ENCODE measurements at regions not wholly inside any gene's neighbourhood (a gene's known extent, or its start where the extent isn't known, plus 50 kb on each side); places are given as distances from the start of the nearest gene placed in this dataset.

DNA sequence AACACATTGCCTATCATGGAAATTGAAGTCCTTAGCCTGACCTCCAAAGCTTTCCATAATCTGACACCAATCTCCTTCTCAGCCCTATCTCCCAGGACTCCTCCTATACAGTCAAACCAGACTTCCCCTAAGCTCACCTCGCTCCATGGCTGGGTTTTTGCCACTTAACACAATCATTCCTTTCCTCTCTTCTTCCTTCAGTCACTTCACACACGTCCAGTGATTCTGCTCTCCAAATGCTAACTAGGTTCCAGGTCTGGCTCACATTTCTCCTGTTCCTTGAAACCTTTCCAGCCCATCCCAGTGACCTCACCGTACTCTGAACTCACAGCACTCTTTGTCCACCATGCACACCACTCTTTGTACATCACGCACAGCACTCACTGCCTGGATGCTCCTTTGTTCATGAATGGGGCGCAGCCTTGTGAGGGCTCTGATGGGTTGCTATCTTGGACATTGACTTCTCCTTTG is 98.4 kb downstream of the GLUL start:
- DNase-seq (ENCODE audit: low read depth): no peak

DNA sequence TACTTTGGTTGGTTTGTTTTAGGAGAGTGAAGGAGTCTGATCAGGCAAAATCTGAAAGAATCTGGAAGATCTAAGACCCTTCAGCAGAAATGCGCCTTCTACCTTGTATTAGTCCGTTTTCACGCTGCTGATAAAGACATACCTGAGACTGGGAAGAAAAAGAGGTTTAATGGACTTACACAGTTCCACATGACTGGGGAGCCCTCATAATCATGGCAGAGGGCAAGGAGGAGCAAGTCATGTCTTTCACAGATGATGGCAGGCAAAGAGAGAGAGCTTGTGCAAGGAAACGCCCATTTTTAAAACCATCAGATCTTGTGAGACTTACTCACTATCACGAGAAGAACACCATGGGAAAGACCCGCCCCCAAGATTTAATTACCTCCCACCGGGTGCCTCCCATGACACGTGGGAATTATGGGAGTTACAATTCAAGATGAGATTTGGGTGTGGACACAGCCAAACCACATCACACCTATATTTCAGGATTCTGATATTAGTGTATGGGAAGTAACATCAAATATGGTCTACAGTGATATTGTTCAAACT is 99.3 kb downstream of the GLUL start:
- no peak for DNase-seq (ENCODE audit: low read depth)

DNA sequence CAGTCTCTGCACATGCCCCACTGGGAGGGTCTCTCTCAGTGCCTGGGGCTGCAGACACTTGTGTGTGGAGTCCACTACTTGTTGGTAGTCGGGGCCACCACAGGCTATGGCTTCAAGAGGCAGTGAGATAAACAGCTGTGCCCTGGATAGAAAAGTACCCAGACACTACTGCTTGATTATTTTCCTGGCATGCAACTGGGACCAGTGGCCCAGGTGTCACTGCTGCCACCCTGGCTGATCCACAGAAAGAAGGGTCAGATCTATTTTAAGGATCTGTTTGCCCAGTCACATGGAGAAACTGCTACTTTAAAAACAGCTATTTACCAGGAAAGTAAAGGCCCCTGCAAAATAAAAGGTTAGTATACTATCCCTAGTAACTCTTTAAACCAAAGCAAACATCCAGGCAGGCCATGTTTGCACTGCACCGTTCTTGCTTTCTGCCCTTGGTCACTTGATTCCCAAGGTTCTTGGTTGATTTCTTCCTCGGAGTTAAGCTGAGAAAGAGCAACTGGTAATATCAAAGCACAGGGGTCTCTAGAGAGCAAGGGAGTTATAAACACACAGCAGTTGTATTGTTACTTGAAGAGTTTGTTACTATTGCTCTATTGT is 99.9 kb downstream of the GLUL start:
- DNase-seq (ENCODE audit: low read depth): no peak

- DNase-seq (ENCODE audit: low read depth): no peak
Observed at GRCh38 chr1:182288749-182289604, 102.6 kb downstream of the GLUL start.

DNA sequence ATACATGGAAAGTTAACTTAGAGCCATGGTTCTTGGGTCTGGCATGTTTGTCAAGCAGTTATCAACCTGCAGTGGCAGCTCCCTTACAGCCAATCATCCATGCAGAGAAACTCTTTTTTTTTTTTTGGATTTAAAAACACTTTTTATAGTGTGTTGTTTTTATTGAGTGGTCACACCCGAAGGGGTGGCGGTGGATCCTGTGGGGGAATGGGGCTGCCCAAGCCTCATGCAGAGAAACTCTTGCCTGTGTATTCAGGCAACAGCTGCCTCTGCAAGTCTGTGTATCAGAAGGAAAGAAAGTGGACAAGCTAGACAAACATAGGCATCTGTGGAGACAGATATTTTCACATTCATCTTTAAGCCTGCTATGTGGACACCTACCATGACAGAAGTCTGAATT is 104.8 kb downstream of the GLUL start:
- DNase-seq (ENCODE audit: low read depth): no peak

DNA sequence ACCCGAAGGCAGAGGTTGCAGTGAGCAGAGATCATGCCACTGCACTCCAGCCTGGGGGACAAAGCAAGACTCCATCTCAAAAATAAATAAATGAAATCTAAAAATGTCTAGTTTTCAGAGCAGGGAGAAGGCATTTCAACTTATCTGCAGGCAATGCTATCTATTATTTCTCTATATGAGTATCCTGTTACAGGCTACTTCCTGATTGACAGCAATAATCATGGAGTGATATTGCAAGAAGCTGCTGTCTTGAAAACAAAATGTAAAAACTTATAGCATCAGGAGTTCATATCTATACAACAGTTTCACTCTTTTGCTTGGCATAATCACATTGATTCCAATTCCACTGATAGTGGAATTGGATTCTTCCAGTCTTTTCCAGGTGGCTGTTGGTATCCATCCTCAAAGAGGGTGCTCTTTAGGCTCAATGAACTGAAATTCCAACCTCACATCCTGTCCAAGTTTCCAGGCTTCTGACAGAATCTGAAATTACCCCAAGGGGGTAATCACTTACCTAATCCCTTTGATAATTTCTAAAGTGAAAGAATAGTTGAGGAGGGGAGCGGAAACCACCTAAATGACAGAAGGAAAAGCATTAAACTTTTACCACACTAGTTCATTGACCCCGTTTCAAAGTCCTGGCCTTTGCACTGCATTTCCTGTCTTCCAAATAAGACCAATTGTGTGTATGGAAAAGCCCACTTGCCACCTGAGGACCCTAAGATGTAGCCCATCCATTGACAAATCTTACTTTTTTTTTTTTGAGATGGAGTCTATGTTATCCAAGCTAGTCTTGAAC is 107.6 kb downstream of the GLUL start:
- DNase-seq (ENCODE audit: low read depth): no peak

GRCh38 chr1:182281541-182281940 is 110.0 kb downstream of the GLUL start:
- no peak for DNase-seq (ENCODE audit: low read depth)

DNA sequence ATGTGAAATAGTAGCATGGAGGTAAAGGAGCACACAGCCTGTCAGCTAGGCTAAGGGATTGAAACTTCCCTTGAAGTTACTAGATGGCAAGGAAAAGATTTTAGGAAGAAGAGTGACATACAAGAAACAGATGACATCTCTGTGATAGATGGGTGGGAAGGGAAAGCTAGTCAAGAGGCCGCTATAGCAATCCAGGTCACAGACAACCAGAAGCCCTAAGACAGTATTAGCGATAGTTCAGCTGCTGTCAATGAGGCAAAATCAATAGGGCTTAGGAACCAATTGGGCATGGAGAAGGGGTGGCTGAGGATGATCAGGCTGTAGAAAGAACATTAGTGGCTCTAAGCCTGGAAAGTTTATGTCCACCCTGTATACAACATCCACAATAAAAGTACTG is 111.1 kb downstream of the GLUL start:
- DNase-seq (ENCODE audit: low read depth): no peak

GRCh38 chr1:182279724-182280503 is 111.7 kb downstream of the GLUL start:
- no peak for DNase-seq (ENCODE audit: low read depth)

DNA sequence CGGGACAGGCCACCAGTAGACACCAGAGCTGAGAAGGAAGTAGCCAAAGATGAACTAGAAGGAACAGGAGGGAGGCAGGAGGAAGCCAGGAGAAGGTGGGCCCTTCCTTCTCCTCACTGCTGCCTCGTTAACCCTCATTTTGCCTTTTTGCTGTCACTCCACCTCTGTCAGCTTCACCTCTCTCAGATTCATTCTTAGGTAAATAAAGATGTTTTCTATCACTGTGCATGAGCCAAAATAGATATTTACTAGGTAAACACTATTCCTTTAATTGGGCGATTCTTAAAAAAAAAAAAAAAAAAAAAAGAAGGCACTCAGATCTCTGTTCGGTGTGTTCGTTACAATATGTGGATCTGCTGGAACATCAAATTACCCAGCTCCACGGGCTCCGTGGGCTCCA is 112.3 kb downstream of the GLUL start:
- DNase-seq (ENCODE audit: low read depth): no peak

DNA sequence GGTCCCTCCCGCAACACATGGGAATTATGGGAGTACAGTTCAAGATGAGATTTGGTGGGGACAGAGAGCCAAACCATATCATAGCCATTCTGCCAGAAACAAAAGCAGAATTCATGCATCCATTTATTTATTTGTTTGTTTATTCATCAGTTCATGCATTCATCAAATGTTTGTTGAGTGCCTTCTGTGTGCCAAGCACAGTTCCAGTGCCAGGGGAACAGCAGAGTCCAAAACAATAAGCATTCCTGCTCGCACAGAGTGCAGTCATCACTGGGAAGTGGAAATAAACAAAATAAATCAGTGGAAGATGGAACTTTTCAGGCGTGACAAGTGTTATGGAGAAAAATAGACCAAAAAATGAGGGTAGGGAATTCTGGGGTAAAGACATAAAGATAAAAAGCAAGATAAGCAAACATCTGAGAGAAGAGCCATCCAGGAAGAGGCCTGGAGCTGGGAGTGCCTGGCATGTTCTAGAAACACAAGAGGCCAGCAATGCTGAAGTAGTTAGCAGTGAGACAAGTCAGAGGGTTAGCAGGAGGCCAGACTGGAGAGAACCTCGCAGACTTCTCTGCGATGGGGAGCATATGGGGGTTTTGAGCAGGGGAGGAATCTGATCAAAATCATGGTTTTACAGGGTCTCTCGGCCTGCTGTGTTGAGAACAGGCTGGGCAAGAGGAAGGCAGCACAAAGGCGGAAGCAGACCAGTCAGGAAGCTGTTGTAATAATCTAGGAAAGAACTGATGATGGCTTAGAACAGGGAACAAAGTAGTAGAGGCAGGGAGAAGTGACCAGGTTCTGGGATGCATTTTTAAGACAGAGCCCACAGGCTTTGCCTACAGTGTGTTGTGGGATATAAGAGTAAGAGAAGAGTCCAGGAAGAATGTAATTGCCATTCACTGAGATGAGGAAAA is 113.2 kb downstream of the GLUL start:
- no peak for DNase-seq (ENCODE audit: low read depth)

GRCh38 chr1:182275271-182275670 is 116.3 kb downstream of the GLUL start:
- DNase-seq (ENCODE audit: low read depth): no peak

GRCh38 chr1:182274618-182275017 is 117.0 kb downstream of the GLUL start:
- DNase-seq (ENCODE audit: low read depth): no peak

DNA sequence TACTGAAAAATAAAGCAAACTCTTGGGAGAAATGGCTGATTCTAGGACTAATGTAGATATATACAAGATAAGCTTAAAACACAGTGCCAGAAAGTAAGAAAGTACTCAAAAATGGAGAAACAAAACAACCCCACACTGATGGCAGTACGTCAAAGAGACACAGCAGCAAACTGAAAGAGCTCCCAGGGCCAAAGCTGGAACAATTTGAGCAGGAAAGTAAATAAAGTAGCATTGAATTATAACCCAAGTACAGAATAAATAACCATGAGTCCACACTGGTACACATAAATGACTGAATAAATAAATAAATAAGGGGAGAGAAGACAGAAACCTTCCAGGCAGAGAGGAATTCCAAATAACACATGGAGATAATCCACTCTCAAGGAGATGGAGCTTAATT is 120.9 kb downstream of the GLUL start:
- no peak for DNase-seq (ENCODE audit: low read depth)

DNA sequence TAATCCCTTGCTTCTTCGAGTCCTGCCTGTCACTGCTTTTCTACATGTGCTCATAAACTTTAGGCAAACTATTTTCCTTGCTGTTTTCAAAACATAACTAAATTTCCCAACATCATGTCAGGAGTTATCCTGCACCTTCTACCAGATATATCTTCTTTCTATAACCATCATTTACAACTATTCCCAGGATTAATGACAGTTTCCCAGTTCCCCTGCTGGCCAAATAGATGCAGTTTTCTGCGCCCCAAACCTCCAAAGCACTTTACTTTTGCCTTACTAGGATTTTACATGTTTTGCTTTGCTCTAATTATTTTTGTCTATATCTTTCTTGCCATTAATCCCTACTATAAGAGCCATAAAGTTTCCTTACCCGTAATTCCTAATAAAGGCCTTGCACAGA is 122.5 kb downstream of the GLUL start:
- DNase-seq (ENCODE audit: low read depth): no peak

- DNase-seq (ENCODE audit: low read depth): no peak
Observed at GRCh38 chr1:182268669-182269068, 122.9 kb downstream of the GLUL start.

- no peak for DNase-seq (ENCODE audit: low read depth)
Observed at GRCh38 chr1:182264185-182264584, 127.4 kb downstream of the GLUL start.

GRCh38 chr1:182263706-182264105 is 127.9 kb downstream of the GLUL start:
- DNase-seq (ENCODE audit: low read depth): no peak

- DNase-seq (ENCODE audit: low read depth): no peak
Observed at GRCh38 chr1:182262425-182262824, 129.2 kb downstream of the GLUL start.

DNA sequence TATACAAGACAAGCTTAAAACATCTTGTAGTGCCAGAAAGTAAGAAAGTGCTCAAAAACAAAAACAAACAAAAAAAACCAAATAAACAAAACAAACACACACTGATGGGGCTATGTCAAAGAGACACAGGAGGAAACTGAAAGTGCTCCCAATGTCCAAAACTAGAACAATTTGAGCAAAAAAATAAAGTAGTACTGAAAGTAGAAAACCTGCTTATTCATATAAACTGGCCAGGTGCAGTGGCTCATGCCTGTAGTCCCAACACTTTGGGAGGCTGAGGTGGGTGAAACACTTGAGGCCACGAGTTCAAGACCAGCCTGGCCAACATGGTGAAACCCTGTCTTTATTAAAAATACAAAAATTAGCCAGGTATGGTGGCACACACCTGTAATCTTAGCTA is 129.9 kb downstream of the GLUL start:
- no peak for DNase-seq (ENCODE audit: low read depth)

GRCh38 chr1:182260516-182260915 is 131.1 kb downstream of the GLUL start:
- no peak for DNase-seq (ENCODE audit: low read depth)
